PC-3 (cell line): ENCODE measurements at regions not wholly inside any gene's neighbourhood (a gene's known extent, or its start where the extent isn't known, plus 50 kb on each side); places are given as distances from the start of the nearest gene placed in this dataset.

Source experiments
- EZH2 ChIP-seq: fragments of 300-600 bp; sonication (generic); IDR thresholded peaks from one replicate; pipeline ENCODE4 v1.6.1; 2017; ENCODE audit warnings: antibody characterized with exemption, mild to moderate bottlenecking, low read length; ENCODE audit not compliant: unreplicated experiment
- EZH2phosphoT487 ChIP-seq: fragments of 300-600 bp; sonication (generic); IDR thresholded peaks from 2 replicates; pipeline ENCODE4 v1.6.1; 2018; ENCODE audit warnings: mild to moderate bottlenecking, antibody characterized with exemption, low read length, borderline replicate concordance
- TF ChIP-seq, protein P1 (sequence below): fragments of 300-600 bp; sonication (generic); conservative IDR thresholded peaks from 2 replicates; pipeline ENCODE4 v1.5.1; 2017; ENCODE audit warnings: antibody characterized with exemption, low read depth, mild to moderate bottlenecking, low read length

DNA sequence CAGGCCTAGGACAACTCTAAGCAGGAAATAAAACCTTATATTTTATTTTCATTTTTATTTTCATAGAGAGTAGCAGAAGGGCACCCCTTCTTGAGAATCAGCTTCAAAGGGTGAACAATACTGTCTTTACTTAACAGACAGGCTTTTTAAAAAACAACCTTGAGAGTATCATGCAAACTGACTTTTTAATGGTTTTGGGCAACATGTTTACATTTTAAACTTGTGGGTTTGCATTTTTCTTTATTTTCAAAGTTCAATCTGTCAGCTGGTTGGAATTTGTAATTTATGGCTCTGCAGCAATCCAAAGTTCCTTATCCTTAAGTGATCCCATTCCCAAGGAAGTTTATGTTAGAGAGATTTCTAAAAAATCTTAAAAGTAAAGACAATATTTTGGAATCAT lies 392.3 kb upstream of the ADAMTS5 start:
- TF ChIP-seq, protein P1, sequence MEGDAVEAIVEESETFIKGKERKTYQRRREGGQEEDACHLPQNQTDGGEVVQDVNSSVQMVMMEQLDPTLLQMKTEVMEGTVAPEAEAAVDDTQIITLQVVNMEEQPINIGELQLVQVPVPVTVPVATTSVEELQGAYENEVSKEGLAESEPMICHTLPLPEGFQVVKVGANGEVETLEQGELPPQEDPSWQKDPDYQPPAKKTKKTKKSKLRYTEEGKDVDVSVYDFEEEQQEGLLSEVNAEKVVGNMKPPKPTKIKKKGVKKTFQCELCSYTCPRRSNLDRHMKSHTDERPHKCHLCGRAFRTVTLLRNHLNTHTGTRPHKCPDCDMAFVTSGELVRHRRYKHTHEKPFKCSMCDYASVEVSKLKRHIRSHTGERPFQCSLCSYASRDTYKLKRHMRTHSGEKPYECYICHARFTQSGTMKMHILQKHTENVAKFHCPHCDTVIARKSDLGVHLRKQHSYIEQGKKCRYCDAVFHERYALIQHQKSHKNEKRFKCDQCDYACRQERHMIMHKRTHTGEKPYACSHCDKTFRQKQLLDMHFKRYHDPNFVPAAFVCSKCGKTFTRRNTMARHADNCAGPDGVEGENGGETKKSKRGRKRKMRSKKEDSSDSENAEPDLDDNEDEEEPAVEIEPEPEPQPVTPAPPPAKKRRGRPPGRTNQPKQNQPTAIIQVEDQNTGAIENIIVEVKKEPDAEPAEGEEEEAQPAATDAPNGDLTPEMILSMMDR = no peak
- TF ChIP-seq EZH2 = no peak
- TF ChIP-seq EZH2phosphoT487 = no peak
